Coronary artery (tissue), 2 donors: ENCODE measurements at regions not wholly inside any gene's neighbourhood (a gene's known extent, or its start where the extent isn't known, plus 50 kb on each side); places are given as distances from the start of the nearest gene placed in this dataset.

Source experiments
- DNase-seq: peaks from one replicate; pipeline ENCODE4 v3.0.0-alpha.2; 2017; ENCODE audit warnings: low spot score
- H3K27ac ChIP-seq, 2 donors: fragments of 200-600 bp; sonication (generic); one replicate each; pipeline ENCODE4 v1.5.1; 2016 to 2019
- H3K4me3 ChIP-seq: fragments of 200-600 bp; sonication (generic); 2 replicates; pipeline ENCODE4 v1.5.1; 2016; ENCODE audit warnings: mild to moderate bottlenecking, moderate library complexity
- CTCF ChIP-seq: fragments of 200-600 bp; sonication (generic); IDR thresholded peaks from one replicate; pipeline ENCODE4 v1.5.1; 2019; ENCODE audit warnings: antibody characterized with exemption

DNA sequence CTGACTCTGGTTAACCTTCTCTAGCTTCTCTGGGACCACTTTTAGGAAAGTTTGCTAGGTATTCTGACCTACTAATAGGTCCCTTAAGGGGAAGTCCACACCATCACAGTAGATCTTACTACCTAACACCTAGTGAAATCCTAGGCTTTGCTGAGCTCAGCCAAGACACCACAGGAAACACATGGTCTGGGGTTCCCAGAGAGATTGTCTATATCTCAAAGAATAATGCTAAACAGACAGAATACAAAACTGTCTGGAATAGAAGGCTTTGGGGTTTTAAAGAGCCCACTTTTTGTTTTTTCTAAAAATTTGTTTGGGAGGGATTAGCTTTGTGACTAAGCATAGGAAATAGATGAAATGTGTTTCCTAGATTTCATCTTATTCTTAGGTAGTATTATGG is 395.1 kb downstream of the ARHGEF28 start:
- DNase-seq = no peak
- H3K4me3 ChIP-seq = no peak overlapping the region
- no peak overlapping the region for H3K27ac ChIP-seq
- no peak for TF ChIP-seq CTCF

GRCh38 chr5:74020503-74020902 is 394.5 kb downstream of the ARHGEF28 start:
- Histone ChIP-seq H3K4me3 (no peak overlapping the region), H3K27ac (no peak overlapping the region)
- TF ChIP-seq CTCF = no peak
- no peak for DNase-seq

DNA sequence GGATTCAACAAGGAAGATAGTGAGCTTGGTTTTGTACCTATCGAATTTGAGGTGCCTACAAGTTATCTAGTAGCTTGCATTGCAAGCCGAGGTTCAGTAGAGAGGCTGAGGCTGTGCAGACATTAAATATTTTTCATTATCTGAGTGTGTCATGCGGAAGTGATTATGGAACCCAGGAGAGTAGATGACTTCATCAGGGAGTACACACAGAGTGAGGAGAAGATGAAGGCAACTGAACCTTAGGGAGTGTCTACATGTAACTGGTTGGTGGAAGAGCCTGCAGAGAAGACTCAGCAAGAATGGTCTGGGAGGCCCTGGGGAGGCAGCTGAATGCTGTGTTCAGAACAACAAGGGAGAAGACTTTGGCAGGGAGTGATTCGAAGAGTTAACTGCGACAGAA is 393.9 kb downstream of the ARHGEF28 start:
- no peak overlapping the region for H3K4me3 ChIP-seq
- no peak for DNase-seq
- TF ChIP-seq CTCF = no peak
- no peak overlapping the region for H3K27ac ChIP-seq

- H3K27ac ChIP-seq = no peak overlapping the region
- TF ChIP-seq CTCF = no peak
- H3K4me3 ChIP-seq = no peak overlapping the region
- DNase-seq = no peak
These were observed 391.8 kb downstream of the ARHGEF28 start for GRCh38 chr5:74017786-74018211.

DNA sequence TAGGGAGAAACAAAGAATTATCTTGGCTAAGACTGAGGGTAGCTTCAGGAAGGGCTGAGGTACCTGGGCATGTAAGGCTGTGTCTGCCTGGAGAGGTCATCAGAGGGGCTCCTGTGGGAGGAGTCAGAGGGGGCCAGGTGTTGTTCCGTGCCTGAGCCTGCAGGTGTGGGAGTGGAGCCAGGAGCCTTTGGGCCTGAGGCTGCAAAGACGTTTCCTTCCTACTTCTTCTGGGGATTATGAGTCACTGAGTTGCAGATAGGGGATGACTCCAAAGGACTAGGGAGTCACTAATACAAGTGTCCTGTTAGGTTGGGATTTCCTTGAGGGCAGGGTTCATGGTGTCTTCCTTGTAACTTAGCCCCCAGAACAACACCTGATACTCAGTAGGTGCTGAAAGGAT is 391.1 kb downstream of the ARHGEF28 start:
- H3K4me3 ChIP-seq = no peak overlapping the region
- TF ChIP-seq CTCF = no peak
- no peak for DNase-seq
- no peak overlapping the region for H3K27ac ChIP-seq

- DNase-seq = no peak
- TF ChIP-seq CTCF = no peak
- H3K27ac ChIP-seq = no peak overlapping the region
- no peak overlapping the region for H3K4me3 ChIP-seq
These were observed 390.4 kb downstream of the ARHGEF28 start for GRCh38 chr5:74016373-74016772.

GRCh38 chr5:74015716-74016115 is 389.7 kb downstream of the ARHGEF28 start:
- no peak for TF ChIP-seq CTCF
- Histone ChIP-seq H3K27ac (no peak overlapping the region), H3K4me3 (no peak overlapping the region)
- no peak for DNase-seq
